ENCODE measurements at regions not wholly inside any gene's neighbourhood (a gene's known extent, or its start where the extent isn't known, plus 50 kb on each side); places are given as distances from the start of the nearest gene placed in this dataset.

DNA sequence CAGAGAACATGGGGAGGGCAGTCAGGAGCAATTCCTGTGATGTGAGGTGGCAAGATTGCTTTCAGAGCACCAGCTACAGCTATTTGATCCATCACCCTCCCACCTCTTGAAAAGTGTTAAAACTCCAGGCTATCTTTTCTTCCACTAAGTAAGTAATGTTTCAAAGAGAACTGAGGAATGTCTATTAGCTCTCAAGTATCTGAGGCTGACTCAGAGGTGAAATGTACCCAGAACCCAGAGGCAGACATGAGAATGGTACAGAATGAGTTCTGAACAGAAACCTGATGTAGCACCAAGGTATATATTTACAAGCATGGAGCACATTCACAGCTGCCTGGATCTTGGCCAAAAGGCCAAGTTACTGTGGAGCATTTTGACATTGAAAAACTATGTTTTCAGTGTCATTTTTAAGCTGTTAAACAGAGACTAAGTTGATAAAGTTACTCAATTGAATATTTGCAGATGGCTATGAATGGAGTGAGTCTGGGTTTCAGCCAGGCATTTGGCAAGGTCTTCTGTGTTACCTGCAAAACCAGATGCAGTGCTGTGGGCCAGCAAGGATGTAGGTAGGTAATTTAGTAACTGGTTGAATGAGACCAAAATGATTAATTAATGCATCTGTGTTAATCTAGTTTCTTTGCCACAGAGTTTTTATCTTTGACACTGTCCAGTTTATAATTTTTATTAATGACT is 227.7 kb upstream of the CD96 start:
- ATAC-seq (no peak), DNase-seq (no peak)
- Histone ChIP-seq H3K36me3 (ENCODE audit: control insufficient read depth in 2 of 3, insufficient read depth in 3 of 3, low read length in 3 of 3) (no peaks in the 10 kb centered on the region), H3K4me1 (ENCODE audit: control insufficient read depth in 2 of 2, insufficient read depth in 2 of 2, low read length in 2 of 2) (peaks cover 22 to 51% of the 10 kb centered on the region in 2 donors), H3K4me3 (ENCODE audit: low read length) (no peak overlapping the region), H3K27ac (ENCODE audit: low read depth, low read length) (no peak overlapping the region), H3K9me3 (ENCODE audit: control insufficient read depth in 2 of 3, low read length in 3 of 3) (no peaks in the 10 kb centered on the region), H3K27me3 (ENCODE audit: control insufficient read depth in 2 of 2, insufficient read depth in 2 of 2, low read length in 2 of 2) (no peaks in the 10 kb centered on the region)
- Mint-ChIP-seq H3K4me1 (peaks cover 0 to 47% (median 0%) of the 10 kb centered on the region in 7 donors), H3K27ac (peak overlapping the region in 4 of 9 donors; percentile 59 to 92 (median 81)), H3K36me3 (peaks cover 0 to 9% (median 0%) of the 10 kb centered on the region in 5 donors), H3K9me3 (peaks cover 0 to 7% (median 0%) of the 10 kb centered on the region in 11 donors), H3K4me3 (peak overlapping the region in 2 of 10 donors; percentile 3 to 14), H3K27me3 (no peaks in the 10 kb centered on the region)
- ChIA-PET POLR2A (interaction anchor here (0.8 kb wide), 1 partner anchor 296 kb away, joined by 3 read pairs; no protein-coding TSS in a partner anchor), CTCF (interaction anchor here (1.1 to 1.4 kb wide), 3 partner anchors 9 to 24 kb away, joined by 3 read pairs; no protein-coding TSS in a partner anchor)
- intact Hi-C loops (cut with micrococcal nuclease), result loop anchor here (5.0 to 10.0 kb wide), 8 partner anchors 52 to 760 kb away; partner anchors contain the start of genes NECTIN3 (in 2 of the 2) and CD96 (in 1 of the 2)

DNA sequence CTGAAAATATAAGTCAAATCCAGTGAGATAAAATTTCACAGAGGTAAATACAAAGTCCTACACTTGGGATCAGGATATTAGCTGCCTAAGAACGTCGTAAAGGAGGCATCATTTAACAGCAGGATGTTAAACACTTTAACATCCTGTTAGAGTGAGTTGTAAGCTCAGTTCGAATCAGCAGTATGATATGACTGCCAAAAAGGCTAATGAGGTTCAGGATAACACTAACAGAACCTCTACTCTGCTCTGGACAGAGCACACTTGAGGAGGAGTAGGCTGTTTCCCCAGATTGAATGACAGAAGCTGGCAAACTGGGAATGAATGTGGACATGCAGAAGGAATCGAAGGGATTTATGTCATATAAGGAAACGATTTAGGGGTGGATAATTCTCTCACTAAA is 227.1 kb upstream of the CD96 start:
- Histone ChIP-seq H3K4me1 (ENCODE audit: control insufficient read depth in 2 of 2, insufficient read depth in 2 of 2, low read length in 2 of 2) (peaks cover 22 to 50% of the 10 kb centered on the region in 2 donors), H3K27ac (ENCODE audit: low read depth, low read length) (no peak overlapping the region), H3K27me3 (ENCODE audit: control insufficient read depth in 2 of 2, insufficient read depth in 2 of 2, low read length in 2 of 2) (no peaks in the 10 kb centered on the region), H3K9me3 (ENCODE audit: control insufficient read depth in 2 of 3, low read length in 3 of 3) (no peaks in the 10 kb centered on the region), H3K4me3 (ENCODE audit: low read length) (no peak overlapping the region), H3K36me3 (ENCODE audit: control insufficient read depth in 2 of 3, insufficient read depth in 3 of 3, low read length in 3 of 3) (no peaks in the 10 kb centered on the region)
- Mint-ChIP-seq H3K4me1 (peaks cover 0 to 46% (median 0%) of the 10 kb centered on the region in 7 donors), H3K27ac (no peak overlapping the region), H3K27me3 (no peaks in the 10 kb centered on the region), H3K4me3 (no peak overlapping the region), H3K9me3 (peaks cover 0 to 7% (median 0%) of the 10 kb centered on the region in 11 donors), H3K36me3 (peaks cover 0 to 9% (median 0%) of the 10 kb centered on the region in 5 donors)
- ATAC-seq (no peak), DNase-seq (peak in 1 of 9 donors; percentile 13)
- POLR2A ChIA-PET, result no interaction called here
- intact Hi-C loops (cut with micrococcal nuclease), result loop anchor here (5.0 to 10.0 kb wide), 8 partner anchors 53 to 760 kb away; partner anchors contain the start of genes NECTIN3 (in 2 of the 2) and CD96 (in 1 of the 2)
- CTCF ChIA-PET, result interaction anchor here (1.1 to 1.4 kb wide), 3 partner anchors 8 to 23 kb away, joined by 3 read pairs; no protein-coding TSS in a partner anchor

DNA sequence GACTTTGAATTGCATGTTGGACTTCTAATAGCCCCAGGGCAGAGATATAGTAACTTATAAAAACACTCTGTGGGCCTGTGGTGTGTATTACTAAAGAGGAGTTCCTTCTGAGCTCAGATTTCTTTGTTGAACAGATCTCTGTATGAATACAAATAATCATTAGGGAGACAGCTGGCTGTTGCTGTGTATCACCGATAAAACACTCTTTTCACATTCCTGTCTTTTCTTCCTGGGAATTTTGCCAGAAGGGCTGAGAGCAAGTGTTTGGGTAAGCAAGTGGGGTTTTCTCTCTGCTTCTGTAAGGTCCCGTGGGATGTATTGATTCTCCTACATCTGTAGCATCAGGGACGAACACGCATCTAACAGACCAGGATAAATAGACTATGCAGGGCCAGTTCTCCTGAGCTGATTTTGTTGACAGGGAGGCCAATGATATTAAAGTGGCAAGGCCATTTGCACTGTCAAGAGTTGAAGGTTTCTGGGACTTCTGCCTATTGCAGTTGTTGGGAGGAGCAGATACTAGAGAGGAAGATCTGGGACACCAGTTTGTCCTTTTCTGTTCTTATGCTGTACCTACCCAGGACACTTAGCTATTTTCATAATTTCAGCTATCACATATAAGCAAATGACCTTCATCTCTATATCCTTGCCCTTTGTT is 225.9 kb upstream of the CD96 start:
- intact Hi-C loops (cut with micrococcal nuclease), result loop anchor here (1.0 to 10.0 kb wide), 3 partner anchors 8 to 759 kb away; no protein-coding TSS in a partner anchor
- ATAC-seq (no peak), DNase-seq (no peak)
- Mint-ChIP-seq H3K4me3 (no peak overlapping the region), H3K9me3 (peaks cover 0 to 7% (median 0%) of the 10 kb centered on the region in 11 donors), H3K27me3 (no peaks in the 10 kb centered on the region), H3K4me1 (peaks cover 0 to 34% (median 0%) of the 10 kb centered on the region in 7 donors), H3K27ac (no peak overlapping the region), H3K36me3 (peaks cover 0 to 11% (median 0%) of the 10 kb centered on the region in 5 donors)
- Histone ChIP-seq H3K4me1 (ENCODE audit: control insufficient read depth in 2 of 2, insufficient read depth in 2 of 2, low read length in 2 of 2) (peaks cover 14 to 39% of the 10 kb centered on the region in 2 donors), H3K9me3 (ENCODE audit: control insufficient read depth in 2 of 3, low read length in 3 of 3) (no peaks in the 10 kb centered on the region), H3K36me3 (ENCODE audit: control insufficient read depth in 2 of 3, insufficient read depth in 3 of 3, low read length in 3 of 3) (no peaks in the 10 kb centered on the region), H3K27me3 (ENCODE audit: control insufficient read depth in 2 of 2, insufficient read depth in 2 of 2, low read length in 2 of 2) (no peaks in the 10 kb centered on the region), H3K4me3 (ENCODE audit: low read length) (no peak overlapping the region), H3K27ac (ENCODE audit: low read depth, low read length) (no peak overlapping the region)
- ChIA-PET POLR2A (interaction anchor here (0.5 to 0.6 kb wide), 3 partner anchors 23 to 769 kb away, joined by 3 read pairs; no protein-coding TSS in a partner anchor), CTCF (no interaction called here)

DNA sequence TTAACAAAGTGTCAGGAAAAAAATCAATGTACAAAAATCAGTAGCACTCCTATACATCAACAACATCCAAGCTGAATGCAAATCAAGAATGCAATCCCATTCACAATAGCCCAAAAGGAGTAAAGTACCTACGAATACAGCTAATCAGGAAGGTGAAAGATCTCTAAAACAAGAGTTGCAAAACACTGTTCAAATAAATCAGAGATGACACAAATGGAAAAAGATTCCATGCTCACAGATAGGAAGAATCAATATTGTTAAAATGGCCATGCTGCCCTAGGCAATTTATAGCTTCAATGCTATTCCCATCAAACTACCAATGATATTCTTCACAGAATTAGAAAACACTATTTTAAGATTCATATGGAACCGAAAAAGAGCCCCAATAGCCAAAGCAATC is 223.7 kb upstream of the CD96 start:
- Mint-ChIP-seq H3K4me1 (peaks cover 1 to 25% (median 3%) of the 10 kb centered on the region in 7 donors), H3K36me3 (peaks cover 0 to 11% (median 0%) of the 10 kb centered on the region in 5 donors), H3K4me3 (no peak overlapping the region), H3K27ac (no peak overlapping the region), H3K9me3 (peaks cover 0 to 7% (median 0%) of the 10 kb centered on the region in 11 donors), H3K27me3 (no peaks in the 10 kb centered on the region)
- CTCF ChIA-PET, result no interaction called here
- no peak overlapping the region for H3K27ac ChIP-seq (ENCODE audit: low read depth, low read length)
- ATAC-seq, result no peak
- H3K4me1 ChIP-seq (ENCODE audit: control insufficient read depth in 2 of 2, insufficient read depth in 2 of 2, low read length in 2 of 2), result peaks cover 0 to 19% of the 10 kb centered on the region in 2 donors
- intact Hi-C loops (cut with micrococcal nuclease), result loop anchor here (10.0 kb wide), 2 partner anchors 347 to 757 kb away; no protein-coding TSS in a partner anchor
- POLR2A ChIA-PET, result interaction anchor here (0.6 kb wide), 1 partner anchor 46 kb away, joined by 3 read pairs; no protein-coding TSS in a partner anchor
- no peaks in the 10 kb centered on the region for H3K36me3 ChIP-seq (ENCODE audit: control insufficient read depth in 2 of 3, insufficient read depth in 3 of 3, low read length in 3 of 3)
- H3K27me3 ChIP-seq (ENCODE audit: control insufficient read depth in 2 of 2, insufficient read depth in 2 of 2, low read length in 2 of 2), result no peaks in the 10 kb centered on the region
- no peaks in the 10 kb centered on the region for H3K9me3 ChIP-seq (ENCODE audit: control insufficient read depth in 2 of 3, low read length in 3 of 3)
- no peak overlapping the region for H3K4me3 ChIP-seq (ENCODE audit: low read length)
- no peak for DNase-seq

DNA sequence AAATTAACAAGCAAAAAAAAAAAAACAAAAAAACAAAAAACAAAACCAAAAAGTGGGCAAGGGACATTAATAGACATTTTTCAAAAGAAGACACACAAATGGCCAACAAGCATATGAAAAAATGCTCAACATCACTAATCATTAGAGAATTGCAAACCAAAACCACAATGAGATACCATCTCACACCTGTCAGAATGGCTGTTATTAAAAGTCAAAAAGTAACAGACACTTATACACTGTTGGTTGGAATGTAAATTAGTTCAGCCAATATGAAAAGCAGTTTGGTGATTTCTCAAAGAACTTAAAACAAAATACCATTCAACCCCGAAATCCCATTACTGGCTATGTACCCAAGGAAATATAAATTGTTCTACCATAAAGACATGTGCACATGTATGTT is 222.4 kb upstream of the CD96 start:
- Mint-ChIP-seq H3K4me1 (peaks cover 13 to 27% (median 16%) of the 10 kb centered on the region in 7 donors), H3K9me3 (peaks cover 0 to 7% (median 0%) of the 10 kb centered on the region in 11 donors), H3K4me3 (peak overlapping the region in 1 of 10 donors; percentile 21), H3K27ac (no peak overlapping the region), H3K36me3 (peaks cover 0 to 15% (median 0%) of the 10 kb centered on the region in 5 donors), H3K27me3 (no peaks in the 10 kb centered on the region)
- ChIA-PET CTCF (no interaction called here), POLR2A (interaction anchor here (0.6 kb wide), 1 partner anchor 340 kb away, joined by 3 read pairs; no protein-coding TSS in a partner anchor)
- H3K36me3 ChIP-seq (ENCODE audit: control insufficient read depth in 2 of 3, insufficient read depth in 3 of 3, low read length in 3 of 3), result no peaks in the 10 kb centered on the region
- no peak overlapping the region for H3K4me3 ChIP-seq (ENCODE audit: low read length)
- H3K9me3 ChIP-seq (ENCODE audit: control insufficient read depth in 2 of 3, low read length in 3 of 3), result no peaks in the 10 kb centered on the region
- ATAC-seq, result no peak
- intact Hi-C loops (cut with micrococcal nuclease), result loop anchor here (10.0 kb wide), 2 partner anchors 345 to 755 kb away; no protein-coding TSS in a partner anchor
- H3K27me3 ChIP-seq (ENCODE audit: control insufficient read depth in 2 of 2, insufficient read depth in 2 of 2, low read length in 2 of 2), result no peaks in the 10 kb centered on the region
- H3K4me1 ChIP-seq (ENCODE audit: control insufficient read depth in 2 of 2, insufficient read depth in 2 of 2, low read length in 2 of 2), result peaks cover 11 to 19% of the 10 kb centered on the region in 2 donors
- no peak overlapping the region for H3K27ac ChIP-seq (ENCODE audit: low read depth, low read length)
- no peak for DNase-seq

DNA sequence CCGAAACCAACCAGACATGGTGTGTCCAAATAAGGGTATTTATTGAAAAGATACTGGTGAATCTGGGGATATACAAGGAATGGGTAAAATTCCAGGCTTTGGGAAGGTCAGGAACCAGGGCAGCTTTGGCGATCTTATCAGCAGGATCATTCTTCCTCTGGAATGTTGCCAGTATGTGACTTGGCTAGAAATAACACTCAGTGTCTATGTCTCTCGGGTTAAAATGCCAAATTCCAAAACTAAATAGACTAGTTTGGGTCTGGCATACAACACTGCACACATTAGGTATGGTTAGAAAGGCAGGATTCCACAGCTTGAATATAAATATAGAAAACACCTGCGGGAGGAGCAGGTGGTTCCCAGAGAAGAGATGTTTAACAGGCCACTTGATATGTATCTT is 220.2 kb upstream of the CD96 start:
- Histone ChIP-seq H3K9me3 (ENCODE audit: control insufficient read depth in 2 of 3, low read length in 3 of 3) (no peaks in the 10 kb centered on the region), H3K36me3 (ENCODE audit: control insufficient read depth in 2 of 3, insufficient read depth in 3 of 3, low read length in 3 of 3) (no peaks in the 10 kb centered on the region), H3K4me3 (ENCODE audit: low read length) (no peak overlapping the region), H3K27ac (ENCODE audit: low read depth, low read length) (no peak overlapping the region), H3K4me1 (ENCODE audit: control insufficient read depth in 2 of 2, insufficient read depth in 2 of 2, low read length in 2 of 2) (peaks cover 11 to 16% of the 10 kb centered on the region in 2 donors), H3K27me3 (ENCODE audit: control insufficient read depth in 2 of 2, insufficient read depth in 2 of 2, low read length in 2 of 2) (no peaks in the 10 kb centered on the region)
- intact Hi-C loops (cut with micrococcal nuclease), result no loop called here
- Mint-ChIP-seq H3K36me3 (peaks cover 0 to 20% (median 0%) of the 10 kb centered on the region in 5 donors), H3K9me3 (peaks cover 0 to 10% (median 0%) of the 10 kb centered on the region in 11 donors), H3K27ac (peak overlapping the region in 1 of 9 donors; percentile 21), H3K4me1 (peaks cover 23 to 44% (median 34%) of the 10 kb centered on the region in 7 donors), H3K27me3 (no peaks in the 10 kb centered on the region), H3K4me3 (no peak overlapping the region)
- ATAC-seq (no peak), DNase-seq (no peak)
- ChIA-PET POLR2A (no interaction called here), CTCF (interaction anchor here (0.6 kb wide), 1 partner anchor 1588 kb away, joined by 4 read pairs; no protein-coding TSS in a partner anchor)
